ENCODE measurements at regions not wholly inside any gene's neighbourhood (a gene's known extent, or its start where the extent isn't known, plus 50 kb on each side); places are given as distances from the start of the nearest gene placed in this dataset.

GRCh38 chr18:22630980-22631379 is 213.3 kb upstream of the CTAGE1 start:
- Histone ChIP-seq H2AFZ (ENCODE audit: low read length) (no peak overlapping the region), H3K4me2 (ENCODE audit: low read depth, low read length, poor library complexity, severe bottlenecking) (no peak overlapping the region), H3F3A (ENCODE audit: low read depth) (no peaks in the 10 kb centered on the region), H3K79me2 (ENCODE audit: insufficient read depth, low read length) (no peaks in the 10 kb centered on the region), H3K36me3 (ENCODE audit: insufficient read depth, low read length) (no peaks in the 10 kb centered on the region), H3K4me3 (ENCODE audit: low read length, poor library complexity, severe bottlenecking) (no peak overlapping the region), H3K9me3 (ENCODE audit: insufficient read depth, low read depth, low read length) (no peaks in the 10 kb centered on the region), H3K9me2 (replicated peaks; ENCODE audit: low read depth, low read length) (no peaks in the 10 kb centered on the region), H4K20me1 (ENCODE audit: insufficient read depth, low read length, poor library complexity, severe bottlenecking) (no peaks in the 10 kb centered on the region), H3K4me1 (ENCODE audit: insufficient read depth, low read length, poor library complexity, severe bottlenecking) (no peaks in the 10 kb centered on the region), H3K27me3 (ENCODE audit: insufficient read depth, low read length, poor library complexity, severe bottlenecking) (no peaks in the 10 kb centered on the region), H3K9ac (ENCODE audit: low read depth, low read length, poor library complexity, severe bottlenecking) (no peak overlapping the region)
- TF ChIP-seq CTCF (conservative IDR thresholded peaks at IDR 0.05; ENCODE audit: low read length), result no peak
- no peak for TF ChIP-seq EZH2phosphoT487 (IDR thresholded peaks at IDR 0.05; ENCODE audit: borderline replicate concordance)

- no peaks in the 10 kb centered on the region for H3K36me3 ChIP-seq (ENCODE audit: insufficient read depth, low read length)
- no peaks in the 10 kb centered on the region for H3K27me3 ChIP-seq (ENCODE audit: insufficient read depth, low read length, poor library complexity, severe bottlenecking)
- no peaks in the 10 kb centered on the region for H4K20me1 ChIP-seq (ENCODE audit: insufficient read depth, low read length, poor library complexity, severe bottlenecking)
- no peaks in the 10 kb centered on the region for H3F3A ChIP-seq (ENCODE audit: low read depth)
- no peak overlapping the region for H2AFZ ChIP-seq (ENCODE audit: low read length)
- H3K79me2 ChIP-seq (ENCODE audit: insufficient read depth, low read length), result no peaks in the 10 kb centered on the region
- no peak overlapping the region for H3K4me2 ChIP-seq (ENCODE audit: low read depth, low read length, poor library complexity, severe bottlenecking)
- TF ChIP-seq CTCF (conservative IDR thresholded peaks at IDR 0.05; ENCODE audit: low read length), result no peak
- TF ChIP-seq EZH2phosphoT487 (IDR thresholded peaks at IDR 0.05; ENCODE audit: borderline replicate concordance), result no peak
- H3K9ac ChIP-seq (ENCODE audit: low read depth, low read length, poor library complexity, severe bottlenecking), result no peak overlapping the region
- H3K9me3 ChIP-seq (ENCODE audit: insufficient read depth, low read depth, low read length), result no peaks in the 10 kb centered on the region
- H3K9me2 ChIP-seq (replicated peaks; ENCODE audit: low read depth, low read length), result no peaks in the 10 kb centered on the region
- H3K4me1 ChIP-seq (ENCODE audit: insufficient read depth, low read length, poor library complexity, severe bottlenecking), result no peaks in the 10 kb centered on the region
- no peak overlapping the region for H3K4me3 ChIP-seq (ENCODE audit: low read length, poor library complexity, severe bottlenecking)
Observed at GRCh38 chr18:22632191-22632590, 214.5 kb upstream of the CTAGE1 start.

GRCh38 chr18:22634464-22634863 is 216.7 kb upstream of the CTAGE1 start:
- Histone ChIP-seq H3K79me2 (ENCODE audit: insufficient read depth, low read length) (no peaks in the 10 kb centered on the region), H4K20me1 (ENCODE audit: insufficient read depth, low read length, poor library complexity, severe bottlenecking) (no peaks in the 10 kb centered on the region), H3K4me2 (ENCODE audit: low read depth, low read length, poor library complexity, severe bottlenecking) (no peak overlapping the region), H2AFZ (ENCODE audit: low read length) (no peak overlapping the region), H3K9ac (ENCODE audit: low read depth, low read length, poor library complexity, severe bottlenecking) (no peak overlapping the region), H3K36me3 (ENCODE audit: insufficient read depth, low read length) (no peaks in the 10 kb centered on the region), H3F3A (ENCODE audit: low read depth) (no peaks in the 10 kb centered on the region), H3K4me3 (ENCODE audit: low read length, poor library complexity, severe bottlenecking) (no peak overlapping the region), H3K27me3 (ENCODE audit: insufficient read depth, low read length, poor library complexity, severe bottlenecking) (no peaks in the 10 kb centered on the region), H3K4me1 (ENCODE audit: insufficient read depth, low read length, poor library complexity, severe bottlenecking) (no peaks in the 10 kb centered on the region), H3K9me3 (ENCODE audit: insufficient read depth, low read depth, low read length) (no peaks in the 10 kb centered on the region), H3K9me2 (replicated peaks; ENCODE audit: low read depth, low read length) (no peaks in the 10 kb centered on the region)
- TF ChIP-seq CTCF (conservative IDR thresholded peaks at IDR 0.05; ENCODE audit: low read length) (no peak), EZH2phosphoT487 (IDR thresholded peaks at IDR 0.05; ENCODE audit: borderline replicate concordance) (no peak)
